WTC11 (cell line): ENCODE measurements at regions not wholly inside any gene's neighbourhood (a gene's known extent, or its start where the extent isn't known, plus 50 kb on each side); places are given as distances from the start of the nearest gene placed in this dataset.

ENCODE experiments used
- CREB1 ChIP-seq: sonication (generic); formaldehyde crosslinking; IDR thresholded peaks from 2 replicates; pipeline ENCODE4 v1.8.0; 2023; ENCODE audit warnings: mild to moderate bottlenecking, missing genetic modification reagents
- FOXP1 ChIP-seq: sonication (generic); formaldehyde crosslinking; IDR thresholded peaks from 2 replicates; pipeline ENCODE4 v1.8.0; 2022; ENCODE audit warnings: missing genetic modification reagents, mild to moderate bottlenecking, moderate library complexity, borderline replicate concordance
- TEAD4 ChIP-seq: sonication (generic); formaldehyde crosslinking; IDR thresholded peaks from 2 replicates; pipeline ENCODE4 v1.8.0; 2022; ENCODE audit warnings: mild to moderate bottlenecking, missing genetic modification reagents
- TP53 ChIP-seq: sonication (generic); formaldehyde crosslinking; IDR thresholded peaks from 2 replicates; pipeline ENCODE4 v1.8.1; 2023; ENCODE audit warnings: mild to moderate bottlenecking, missing genetic modification reagents
- ZNF138 ChIP-seq: sonication (generic); formaldehyde crosslinking; conservative IDR thresholded peaks from 2 replicates; pipeline ENCODE4 v1.8.1; 2022; ENCODE audit warnings: mild to moderate bottlenecking, moderate library complexity, missing genetic modification reagents
- ZNF416 ChIP-seq: fragments of 250-450 bp; sonication (Bioruptor Pico); IDR thresholded peaks from 2 replicates; pipeline ENCODE4 v1.9.0; 2021; ENCODE audit warnings: mild to moderate bottlenecking, inconsistent platforms
- TF ChIP-seq, protein P1 (sequence below): fragments of 200-600 bp; IDR thresholded peaks from 2 replicates; pipeline ENCODE4 v1.8.0; 2022; ENCODE audit warnings: antibody characterized with exemption
- TF ChIP-seq, protein P2 (sequence below): sonication (generic); formaldehyde crosslinking; conservative IDR thresholded peaks from 2 replicates; pipeline ENCODE4 v1.8.1; 2022; ENCODE audit warnings: mild to moderate bottlenecking, missing genetic modification reagents
- TF ChIP-seq, protein P3 (sequence below): sonication (generic); formaldehyde crosslinking; IDR thresholded peaks from 2 replicates; pipeline ENCODE4 v1.8.0; 2023; ENCODE audit warnings: missing genetic modification reagents
- TF ChIP-seq, protein P4 (sequence below): sonication (generic); formaldehyde crosslinking; IDR thresholded peaks from 2 replicates; pipeline ENCODE4 v1.8.0; 2022; ENCODE audit warnings: missing genetic modification reagents

DNA sequence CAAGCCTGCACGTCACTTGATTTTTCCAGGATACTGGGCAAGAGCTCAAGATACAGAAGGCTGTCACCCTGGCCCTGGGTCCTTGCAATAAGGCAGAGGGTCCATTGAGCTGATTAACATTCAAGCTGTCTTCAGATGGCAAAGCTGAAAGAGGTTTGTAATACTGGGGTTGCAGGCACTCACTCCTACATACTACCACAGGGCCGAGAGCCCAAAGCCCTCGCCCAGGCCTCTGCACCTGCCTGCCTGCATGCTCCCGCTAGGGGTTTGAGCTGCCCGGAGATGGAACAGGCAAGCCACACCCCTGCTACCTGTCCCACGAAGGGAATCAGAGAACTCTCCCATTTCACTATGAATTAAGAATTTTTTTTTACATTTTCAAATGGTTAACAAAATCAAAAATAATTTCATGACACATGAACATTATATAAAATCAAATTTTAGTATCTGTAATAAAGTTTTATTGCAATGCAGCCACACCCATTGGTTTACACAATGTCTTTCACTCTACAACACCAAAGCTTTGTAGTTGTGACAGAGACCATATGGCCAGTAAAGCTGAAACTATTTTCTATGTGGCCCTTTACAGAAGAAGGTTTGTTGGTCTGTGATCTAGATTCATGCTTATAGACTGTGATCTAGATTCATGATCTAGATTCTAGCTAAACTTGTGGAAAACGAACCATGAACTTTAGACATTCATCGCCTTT is 530.4 kb upstream of the IGFBP7 start:
- TF ChIP-seq, protein P1, sequence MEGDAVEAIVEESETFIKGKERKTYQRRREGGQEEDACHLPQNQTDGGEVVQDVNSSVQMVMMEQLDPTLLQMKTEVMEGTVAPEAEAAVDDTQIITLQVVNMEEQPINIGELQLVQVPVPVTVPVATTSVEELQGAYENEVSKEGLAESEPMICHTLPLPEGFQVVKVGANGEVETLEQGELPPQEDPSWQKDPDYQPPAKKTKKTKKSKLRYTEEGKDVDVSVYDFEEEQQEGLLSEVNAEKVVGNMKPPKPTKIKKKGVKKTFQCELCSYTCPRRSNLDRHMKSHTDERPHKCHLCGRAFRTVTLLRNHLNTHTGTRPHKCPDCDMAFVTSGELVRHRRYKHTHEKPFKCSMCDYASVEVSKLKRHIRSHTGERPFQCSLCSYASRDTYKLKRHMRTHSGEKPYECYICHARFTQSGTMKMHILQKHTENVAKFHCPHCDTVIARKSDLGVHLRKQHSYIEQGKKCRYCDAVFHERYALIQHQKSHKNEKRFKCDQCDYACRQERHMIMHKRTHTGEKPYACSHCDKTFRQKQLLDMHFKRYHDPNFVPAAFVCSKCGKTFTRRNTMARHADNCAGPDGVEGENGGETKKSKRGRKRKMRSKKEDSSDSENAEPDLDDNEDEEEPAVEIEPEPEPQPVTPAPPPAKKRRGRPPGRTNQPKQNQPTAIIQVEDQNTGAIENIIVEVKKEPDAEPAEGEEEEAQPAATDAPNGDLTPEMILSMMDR, result no peak
- TF ChIP-seq, protein P2, sequence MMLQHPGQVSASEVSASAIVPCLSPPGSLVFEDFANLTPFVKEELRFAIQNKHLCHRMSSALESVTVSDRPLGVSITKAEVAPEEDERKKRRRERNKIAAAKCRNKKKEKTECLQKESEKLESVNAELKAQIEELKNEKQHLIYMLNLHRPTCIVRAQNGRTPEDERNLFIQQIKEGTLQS (CRISPR knock-in tag), result no peak
- TF ChIP-seq FOXP1 (no peak), TEAD4 (CRISPR knock-in tag) (no peak), ZNF416 (CRISPR knock-in tag) (no peak), ZNF138 (CRISPR knock-in tag) (no peak), TP53 (no peak), CREB1 (CRISPR knock-in tag) (no peak)
- TF ChIP-seq, protein P3, sequence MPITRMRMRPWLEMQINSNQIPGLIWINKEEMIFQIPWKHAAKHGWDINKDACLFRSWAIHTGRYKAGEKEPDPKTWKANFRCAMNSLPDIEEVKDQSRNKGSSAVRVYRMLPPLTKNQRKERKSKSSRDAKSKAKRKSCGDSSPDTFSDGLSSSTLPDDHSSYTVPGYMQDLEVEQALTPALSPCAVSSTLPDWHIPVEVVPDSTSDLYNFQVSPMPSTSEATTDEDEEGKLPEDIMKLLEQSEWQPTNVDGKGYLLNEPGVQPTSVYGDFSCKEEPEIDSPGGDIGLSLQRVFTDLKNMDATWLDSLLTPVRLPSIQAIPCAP (CRISPR knock-in tag), result no peak
- TF ChIP-seq, protein P4, sequence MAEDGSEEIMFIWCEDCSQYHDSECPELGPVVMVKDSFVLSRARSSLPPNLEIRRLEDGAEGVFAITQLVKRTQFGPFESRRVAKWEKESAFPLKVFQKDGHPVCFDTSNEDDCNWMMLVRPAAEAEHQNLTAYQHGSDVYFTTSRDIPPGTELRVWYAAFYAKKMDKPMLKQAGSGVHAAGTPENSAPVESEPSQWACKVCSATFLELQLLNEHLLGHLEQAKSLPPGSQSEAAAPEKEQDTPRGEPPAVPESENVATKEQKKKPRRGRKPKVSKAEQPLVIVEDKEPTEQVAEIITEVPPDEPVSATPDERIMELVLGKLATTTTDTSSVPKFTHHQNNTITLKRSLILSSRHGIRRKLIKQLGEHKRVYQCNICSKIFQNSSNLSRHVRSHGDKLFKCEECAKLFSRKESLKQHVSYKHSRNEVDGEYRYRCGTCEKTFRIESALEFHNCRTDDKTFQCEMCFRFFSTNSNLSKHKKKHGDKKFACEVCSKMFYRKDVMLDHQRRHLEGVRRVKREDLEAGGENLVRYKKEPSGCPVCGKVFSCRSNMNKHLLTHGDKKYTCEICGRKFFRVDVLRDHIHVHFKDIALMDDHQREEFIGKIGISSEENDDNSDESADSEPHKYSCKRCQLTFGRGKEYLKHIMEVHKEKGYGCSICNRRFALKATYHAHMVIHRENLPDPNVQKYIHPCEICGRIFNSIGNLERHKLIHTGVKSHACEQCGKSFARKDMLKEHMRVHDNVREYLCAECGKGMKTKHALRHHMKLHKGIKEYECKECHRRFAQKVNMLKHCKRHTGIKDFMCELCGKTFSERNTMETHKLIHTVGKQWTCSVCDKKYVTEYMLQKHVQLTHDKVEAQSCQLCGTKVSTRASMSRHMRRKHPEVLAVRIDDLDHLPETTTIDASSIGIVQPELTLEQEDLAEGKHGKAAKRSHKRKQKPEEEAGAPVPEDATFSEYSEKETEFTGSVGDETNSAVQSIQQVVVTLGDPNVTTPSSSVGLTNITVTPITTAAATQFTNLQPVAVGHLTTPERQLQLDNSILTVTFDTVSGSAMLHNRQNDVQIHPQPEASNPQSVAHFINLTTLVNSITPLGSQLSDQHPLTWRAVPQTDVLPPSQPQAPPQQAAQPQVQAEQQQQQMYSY (CRISPR knock-in tag), result no peak
